Endothelial cell of umbilical vein (primary cell): ENCODE measurements at regions not wholly inside any gene's neighbourhood (a gene's known extent, or its start where the extent isn't known, plus 50 kb on each side); places are given as distances from the start of the nearest gene placed in this dataset.

ENCODE experiments used
- BruUV-seq: library from RNA; stranded (reverse); fragments of 400-500 nt; replicated peaks from 2 replicates; lab custom pipeline; 2021; lab: Mats Ljungman, UMichigan
- CTCF ChIA-PET: fragments of 300-600, 350-600 bp; sonication (Branson Sonifier 250); formaldehyde crosslinking; loops from one replicate; lab custom pipeline; 2021; ENCODE audit warnings: antibody characterized with exemption, inconsistent platforms; lab: Charles Lee
- POLR2A ChIA-PET: fragments of 300-600, 350-600 bp; sonication (Branson Sonifier 250); formaldehyde crosslinking; loops from one replicate; lab custom pipeline; 2021; ENCODE audit warnings: antibody characterized with exemption, inconsistent platforms; lab: Charles Lee
- DNase-seq: peaks from one replicate; pipeline ENCODE4 v3.0.0-alpha.2; 2011; ENCODE audit warnings: low read depth, low spot score
- FAIRE-seq: peaks from 2 replicates; lab custom pipeline; 2011; peaks lifted over from hg19 to GRCh38; lab: Jason Lieb, UNC
- H2AFZ ChIP-seq: 2 replicates; pipeline ENCODE4 v1.6.0; 2012; ENCODE audit warnings: low read depth, low read length, control low read depth, inconsistent platforms
- H3K27ac ChIP-seq: 2 replicates; pipeline ENCODE4 v1.5.1; 2011; ENCODE audit warnings: low read depth, mild to moderate bottlenecking, control low read depth, low read length, moderate library complexity; ENCODE audit not compliant: insufficient read depth
- H3K27me3 ChIP-seq, 2 experiments: 2 replicates each; pipeline versions ENCODE4 v1.6.0 to v1.6.1; 2011; ENCODE audit warnings: low read length in 2 of 2, mixed read lengths in 1 of 2; ENCODE audit not compliant: control insufficient read depth in 2 of 2, insufficient read depth in 2 of 2
- H3K36me3 ChIP-seq, 2 experiments: 2 replicates in 1 of 2; 3 replicates in 1 of 2; pipeline ENCODE4 v1.5.1; 2011; ENCODE audit warnings: low read length in 2 of 2, mild to moderate bottlenecking in 1 of 2, moderate library complexity in 1 of 2; ENCODE audit not compliant: control insufficient read depth in 2 of 2, insufficient read depth in 2 of 2; ENCODE audit errors: extremely low read depth in 1 of 2
- H3K4me1 ChIP-seq: 3 replicates; pipeline ENCODE4 v1.5.1; 2011; ENCODE audit warnings: mild to moderate bottlenecking, low read length; ENCODE audit not compliant: control insufficient read depth, insufficient read depth; ENCODE audit errors: extremely low read depth
- H3K4me2 ChIP-seq: 2 replicates; pipeline ENCODE4 v1.6.1; 2011; ENCODE audit warnings: low read length, control low read depth, mixed read lengths; ENCODE audit not compliant: insufficient read depth
- H3K4me3 ChIP-seq, 3 experiments: fragments of 200-600 bp in 1 of 3; sonication (generic), shearing (Covaris generic) in 1 of 3; replicated peaks in 1 of 3; 2 replicates each; pipeline ENCODE4 v1.5.1; 2011 to 2016; ENCODE audit warnings: control low read depth in 3 of 3, low read length in 3 of 3, mild to moderate bottlenecking in 2 of 3, inconsistent platforms in 1 of 3, low read depth in 1 of 3, moderate library complexity in 1 of 3; ENCODE audit not compliant: insufficient read depth in 1 of 3
- H3K79me2 ChIP-seq: 2 replicates; pipeline ENCODE4 v1.6.0; 2012; ENCODE audit warnings: low read length, inconsistent platforms; ENCODE audit not compliant: control insufficient read depth, insufficient read depth
- H3K9ac ChIP-seq: replicated peaks from 2 replicates; pipeline ENCODE3; 2011; ENCODE audit warnings: low read length, control low read depth; ENCODE audit not compliant: insufficient read depth; ENCODE audit errors: extremely low read depth
- H3K9me1 ChIP-seq: replicated peaks from 3 replicates; pipeline ENCODE4 v1.6.0; 2011; ENCODE audit warnings: mild to moderate bottlenecking, low read length; ENCODE audit not compliant: control insufficient read depth, insufficient read depth; ENCODE audit errors: extremely low read depth
- H3K9me3 ChIP-seq: replicated peaks from 2 replicates; pipeline ENCODE4 v1.5.1; 2012; ENCODE audit warnings: low read length, inconsistent platforms; ENCODE audit not compliant: control insufficient read depth, insufficient read depth
- H4K20me1 ChIP-seq: replicated peaks from 2 replicates; pipeline ENCODE3; 2011; ENCODE audit warnings: mild to moderate bottlenecking, low read length; ENCODE audit not compliant: control insufficient read depth, insufficient read depth; ENCODE audit errors: extremely low read depth
- CTCF ChIP-seq, 2 donors: IDR thresholded peaks; 1 replicate in 1 of 2; 2 replicates in 1 of 2; pipeline ENCODE4 v1.5.1; 2011; ENCODE audit warnings: low read length in 2 of 2, mild to moderate bottlenecking in 2 of 2, moderate library complexity in 2 of 2, control low read depth in 1 of 2, inconsistent platforms in 1 of 2, low read depth in 1 of 2; ENCODE audit not compliant: insufficient read depth in 1 of 2; ENCODE audit errors: extremely low read depth in 1 of 2
- EZH2 ChIP-seq: IDR thresholded peaks from 2 replicates; pipeline ENCODE4 v1.6.1; 2012; ENCODE audit warnings: borderline replicate concordance, low read depth, mild to moderate bottlenecking, moderate library complexity, low read length, inconsistent platforms; ENCODE audit not compliant: severe bottlenecking
- FOS ChIP-seq: IDR thresholded peaks from 2 replicates; pipeline ENCODE4 v1.6.1; 2011; ENCODE audit warnings: mild to moderate bottlenecking, low read length, moderate library complexity, borderline replicate concordance; ENCODE audit not compliant: insufficient read depth
- GATA2 ChIP-seq: IDR thresholded peaks from 2 replicates; pipeline ENCODE4 v1.7.0; 2011; ENCODE audit warnings: low read depth, mild to moderate bottlenecking, moderate library complexity, mixed read lengths, low read length; ENCODE audit not compliant: insufficient read length, insufficient read depth
- JUN ChIP-seq: IDR thresholded peaks from 2 replicates; pipeline ENCODE4 v1.6.1; 2011; ENCODE audit warnings: borderline replicate concordance, low read depth; ENCODE audit not compliant: insufficient read length, insufficient read depth
- MAX ChIP-seq: IDR thresholded peaks from 2 replicates; pipeline ENCODE4 v1.6.1; 2011; ENCODE audit not compliant: insufficient read depth, insufficient read length
- MYC ChIP-seq: IDR thresholded peaks from one replicate; pipeline ENCODE4 v1.6.1; 2011; ENCODE audit warnings: mild to moderate bottlenecking, low read depth, low read length
- POLR2A ChIP-seq: IDR thresholded peaks from 2 replicates; pipeline ENCODE4 v1.6.1; 2012; ENCODE audit warnings: low read depth, mild to moderate bottlenecking, control low read depth, low read length
- POLR2AphosphoS5 ChIP-seq: IDR thresholded peaks from 2 replicates; pipeline ENCODE4 v1.6.1; 2012; ENCODE audit warnings: low read depth, mild to moderate bottlenecking, control low read depth, low read length, moderate library complexity; ENCODE audit not compliant: insufficient read depth
- dilution Hi-C: fragments of 300-500 bp; cut with MboI; formaldehyde crosslinking; loops from one replicate; pipeline ENCODE4 v1.15.0; 2019; ENCODE audit warnings: low sequenced_read_pairs; ENCODE audit not compliant: extremely low pct_ligation_motif_present
- intact Hi-C: fragments of 100-400 bp; cut with micrococcal nuclease; formaldehyde crosslinking; loops from one replicate; pipeline ENCODE4 v1.10.0; 2022

DNA sequence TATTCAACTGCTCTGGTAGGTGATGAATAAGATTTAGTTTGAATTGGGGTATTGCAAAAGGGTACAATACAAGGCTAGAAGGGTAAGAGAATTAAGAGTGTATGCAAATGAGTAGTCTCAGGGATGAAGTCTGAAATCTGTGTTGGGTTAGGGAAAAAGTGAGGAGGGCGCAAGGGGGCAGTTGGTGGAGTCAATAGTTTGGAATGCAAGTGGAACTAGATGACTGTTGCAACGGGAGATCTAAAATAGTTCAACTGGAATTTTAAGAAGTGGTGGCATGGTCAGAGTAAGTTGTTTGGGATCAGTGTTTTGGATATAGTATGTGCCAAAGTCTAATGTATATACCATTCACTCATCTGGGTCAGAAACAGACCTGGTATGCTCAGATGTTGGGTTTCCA lies 329.6 kb downstream of the GJA1 start:
- FAIRE-seq (no peak), DNase-seq (no peak)
- Histone ChIP-seq H2AFZ (no peak overlapping the region), H3K9me1 (no peaks in the 10 kb centered on the region), H3K9ac (no peak overlapping the region), H3K36me3 (no peaks in the 10 kb centered on the region), H3K4me1 (no peaks in the 10 kb centered on the region), H3K9me3 (no peaks in the 10 kb centered on the region), H4K20me1 (no peaks in the 10 kb centered on the region), H3K27ac (no peak overlapping the region), H3K79me2 (no peaks in the 10 kb centered on the region), H3K4me2 (no peak overlapping the region), H3K27me3 (no peaks in the 10 kb centered on the region), H3K4me3 (no peak overlapping the region)
- ChIA-PET POLR2A (no interaction called here), CTCF (no interaction called here)
- dilution Hi-C loops (no loop called here), intact Hi-C loops (no loop called here)
- no TSS peak for BruUV-seq
- TF ChIP-seq MAX (no peak), MYC (no peak), EZH2 (no peak), POLR2A (no peak), CTCF (IDR thresholded peaks at IDR 0.05; ENCODE audit: extremely low read depth in 1 of 2, insufficient read depth in 1 of 2, low read depth in 1 of 2, low read length in 2 of 2) (no peak), GATA2 (no peak), POLR2AphosphoS5 (no peak), JUN (no peak), FOS (no peak)
